Glutamatergic neuron (in vitro differentiated cells): ENCODE measurements at regions not wholly inside any gene's neighbourhood (a gene's known extent, or its start where the extent isn't known, plus 50 kb on each side); places are given as distances from the start of the nearest gene placed in this dataset.

Experiments
- DNase-seq: peaks from one replicate; pipeline ENCODE4 v3.0.0; 2022
- H3K27ac Mint-ChIP-seq: one replicate; pipeline ENCODE4 v1.8.0; 2020; ENCODE audit warnings: mild to moderate bottlenecking, mixed read lengths, inconsistent platforms; ENCODE audit not compliant: unreplicated experiment
- H3K27me3 Mint-ChIP-seq: one replicate; pipeline ENCODE4 v1.8.0; 2020; ENCODE audit warnings: mild to moderate bottlenecking, moderate library complexity, mixed read lengths, inconsistent platforms; ENCODE audit not compliant: unreplicated experiment
- H3K36me3 Mint-ChIP-seq: one replicate; pipeline ENCODE4 v1.8.0; 2020; ENCODE audit warnings: mild to moderate bottlenecking, mixed read lengths, inconsistent platforms; ENCODE audit not compliant: unreplicated experiment
- H3K4me1 Mint-ChIP-seq: one replicate; pipeline ENCODE4 v1.8.0; 2020; ENCODE audit warnings: mild to moderate bottlenecking, low read depth, mixed read lengths, inconsistent platforms; ENCODE audit not compliant: unreplicated experiment
- H3K4me3 Mint-ChIP-seq: one replicate; pipeline ENCODE4 v1.8.0; 2020; ENCODE audit warnings: mild to moderate bottlenecking, mixed read lengths, inconsistent platforms; ENCODE audit not compliant: unreplicated experiment
- H3K9me3 Mint-ChIP-seq: one replicate; pipeline ENCODE4 v1.8.0; 2020; ENCODE audit warnings: mild to moderate bottlenecking, moderate library complexity, mixed read lengths, inconsistent platforms; ENCODE audit not compliant: unreplicated experiment
- TF ChIP-seq, protein P1 (sequence below): fragments of 200-600 bp; sonication (generic); IDR thresholded peaks from one replicate; pipeline ENCODE4 v1.5.0; 2021; ENCODE audit not compliant: partially characterized antibody, unreplicated experiment

DNA sequence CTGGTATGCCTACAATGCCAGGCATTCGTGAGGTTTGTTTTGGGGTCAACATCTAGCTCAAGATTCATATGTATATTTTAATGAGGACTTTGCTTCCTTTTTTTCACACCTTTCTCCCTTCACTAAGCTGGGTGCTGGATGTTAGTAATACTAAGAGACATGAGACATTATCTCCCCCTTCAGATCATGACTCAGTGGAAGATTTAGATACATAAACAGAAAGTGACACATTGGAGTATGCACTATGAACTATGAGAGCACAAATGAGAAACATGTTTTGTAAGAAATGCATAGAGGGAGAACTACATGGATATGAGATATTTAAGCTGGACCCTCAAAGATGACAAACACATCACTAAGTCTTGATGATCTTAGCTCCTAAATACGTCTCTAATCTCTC lies 286.3 kb downstream of the RPAP3 start:
- no peak overlapping the region for H3K4me3 Mint-ChIP-seq
- no peak overlapping the region for H3K27ac Mint-ChIP-seq
- H3K27me3 Mint-ChIP-seq: no peaks in the 10 kb centered on the region
- H3K4me1 Mint-ChIP-seq: no peaks in the 10 kb centered on the region
- H3K9me3 Mint-ChIP-seq: no peaks in the 10 kb centered on the region
- DNase-seq: no peak
- TF ChIP-seq, protein P1, sequence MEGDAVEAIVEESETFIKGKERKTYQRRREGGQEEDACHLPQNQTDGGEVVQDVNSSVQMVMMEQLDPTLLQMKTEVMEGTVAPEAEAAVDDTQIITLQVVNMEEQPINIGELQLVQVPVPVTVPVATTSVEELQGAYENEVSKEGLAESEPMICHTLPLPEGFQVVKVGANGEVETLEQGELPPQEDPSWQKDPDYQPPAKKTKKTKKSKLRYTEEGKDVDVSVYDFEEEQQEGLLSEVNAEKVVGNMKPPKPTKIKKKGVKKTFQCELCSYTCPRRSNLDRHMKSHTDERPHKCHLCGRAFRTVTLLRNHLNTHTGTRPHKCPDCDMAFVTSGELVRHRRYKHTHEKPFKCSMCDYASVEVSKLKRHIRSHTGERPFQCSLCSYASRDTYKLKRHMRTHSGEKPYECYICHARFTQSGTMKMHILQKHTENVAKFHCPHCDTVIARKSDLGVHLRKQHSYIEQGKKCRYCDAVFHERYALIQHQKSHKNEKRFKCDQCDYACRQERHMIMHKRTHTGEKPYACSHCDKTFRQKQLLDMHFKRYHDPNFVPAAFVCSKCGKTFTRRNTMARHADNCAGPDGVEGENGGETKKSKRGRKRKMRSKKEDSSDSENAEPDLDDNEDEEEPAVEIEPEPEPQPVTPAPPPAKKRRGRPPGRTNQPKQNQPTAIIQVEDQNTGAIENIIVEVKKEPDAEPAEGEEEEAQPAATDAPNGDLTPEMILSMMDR: no peak
- no peaks in the 10 kb centered on the region for H3K36me3 Mint-ChIP-seq

DNA sequence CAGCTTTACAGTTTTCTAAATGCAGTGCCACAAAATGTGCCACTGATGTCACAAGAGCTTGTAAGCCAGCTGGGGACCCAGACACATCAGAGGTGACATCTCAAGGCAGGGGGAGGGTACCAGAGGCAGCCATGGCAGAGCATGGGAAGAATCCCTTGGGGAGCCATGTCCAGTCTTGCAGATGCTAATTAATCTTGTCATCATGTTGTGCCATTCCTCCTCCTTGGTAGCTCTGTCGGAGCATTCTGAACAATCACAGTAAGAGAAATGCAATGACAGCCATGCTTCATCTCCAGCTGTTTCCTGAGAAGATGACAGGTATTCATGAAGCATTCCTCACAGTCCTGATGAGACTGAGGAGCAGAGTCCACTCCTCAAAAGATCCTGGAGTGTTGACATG lies 287.9 kb downstream of the RPAP3 start:
- H3K4me3 Mint-ChIP-seq: no peak overlapping the region
- no peaks in the 10 kb centered on the region for H3K36me3 Mint-ChIP-seq
- H3K9me3 Mint-ChIP-seq: no peaks in the 10 kb centered on the region
- H3K27ac Mint-ChIP-seq: no peak overlapping the region
- no peak for DNase-seq
- H3K27me3 Mint-ChIP-seq: no peaks in the 10 kb centered on the region
- no peaks in the 10 kb centered on the region for H3K4me1 Mint-ChIP-seq
- TF ChIP-seq, protein P1: no peak

DNA sequence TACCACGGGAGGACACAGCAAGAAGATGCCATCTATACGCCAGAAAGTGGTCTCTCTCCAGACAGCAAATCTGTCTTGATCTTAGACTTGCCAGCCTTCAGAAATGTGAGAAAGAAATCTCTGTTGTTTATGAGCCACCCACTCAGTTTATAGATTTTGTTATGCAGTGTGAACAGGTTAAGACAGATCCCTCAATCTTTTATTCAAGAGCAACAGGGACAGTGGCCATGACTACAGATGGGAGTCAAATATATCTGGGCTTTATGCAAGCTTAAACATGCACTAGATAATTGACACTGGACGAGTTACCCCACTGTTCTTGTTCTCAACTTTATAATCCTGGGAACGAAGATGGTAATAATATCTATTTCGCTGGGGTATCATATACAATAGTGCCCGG lies 288.7 kb downstream of the RPAP3 start:
- no peaks in the 10 kb centered on the region for H3K27me3 Mint-ChIP-seq
- H3K9me3 Mint-ChIP-seq: no peaks in the 10 kb centered on the region
- no peaks in the 10 kb centered on the region for H3K4me1 Mint-ChIP-seq
- H3K36me3 Mint-ChIP-seq: no peaks in the 10 kb centered on the region
- H3K4me3 Mint-ChIP-seq: no peak overlapping the region
- no peak for DNase-seq
- TF ChIP-seq, protein P1: no peak
- no peak overlapping the region for H3K27ac Mint-ChIP-seq

GRCh38 chr12:47415054-47415453 lies 290.8 kb downstream of the RPAP3 start:
- no peaks in the 10 kb centered on the region for H3K36me3 Mint-ChIP-seq
- H3K4me1 Mint-ChIP-seq: no peaks in the 10 kb centered on the region
- H3K4me3 Mint-ChIP-seq: no peak overlapping the region
- DNase-seq: no peak
- TF ChIP-seq, protein P1: no peak
- no peak overlapping the region for H3K27ac Mint-ChIP-seq
- H3K9me3 Mint-ChIP-seq: no peaks in the 10 kb centered on the region
- no peaks in the 10 kb centered on the region for H3K27me3 Mint-ChIP-seq

DNA sequence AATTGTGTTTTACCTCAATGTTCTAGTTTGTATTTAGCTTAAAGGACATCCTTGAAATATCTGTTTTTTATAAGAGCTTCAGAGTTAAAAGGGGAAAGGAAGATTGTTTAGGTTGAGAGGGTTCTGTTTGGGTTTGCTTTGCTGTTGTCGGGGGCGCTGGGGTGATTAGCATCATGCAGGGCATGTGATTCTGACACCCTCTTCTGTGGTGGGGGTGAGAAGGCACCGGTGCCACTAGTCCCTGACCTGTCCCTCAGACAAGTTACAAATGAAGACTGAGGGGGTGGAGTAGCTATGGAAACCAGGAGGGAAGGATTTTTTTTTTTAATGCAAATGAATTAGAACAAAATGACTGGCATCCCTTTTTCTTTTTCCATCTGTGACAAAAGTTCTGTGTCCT lies 291.3 kb downstream of the RPAP3 start:
- DNase-seq: no peak
- Mint-ChIP-seq H3K4me3 (no peak overlapping the region), H3K4me1 (no peaks in the 10 kb centered on the region), H3K27ac (no peak overlapping the region), H3K36me3 (no peaks in the 10 kb centered on the region), H3K9me3 (no peaks in the 10 kb centered on the region), H3K27me3 (no peaks in the 10 kb centered on the region)
- TF ChIP-seq, protein P1: no peak
